ENCODE measurements at regions not wholly inside any gene's neighbourhood (a gene's known extent, or its start where the extent isn't known, plus 50 kb on each side); places are given as distances from the start of the nearest gene placed in this dataset.

- DNase-seq (ENCODE audit: low spot score), result no peak
- Histone ChIP-seq H3K36me3 (ENCODE audit: low read depth) (no peaks in the 10 kb centered on the region), H3K27me3 (ENCODE audit: insufficient read depth, poor library complexity, severe bottlenecking) (no peaks in the 10 kb centered on the region), H3K9me3 (ENCODE audit: severe bottlenecking) (no peaks in the 10 kb centered on the region), H3K4me3 (ENCODE audit: severe bottlenecking) (no peak overlapping the region), H3K4me1 (ENCODE audit: insufficient read depth, poor library complexity, severe bottlenecking) (no peaks in the 10 kb centered on the region), H3K27ac (ENCODE audit: poor library complexity, severe bottlenecking) (no peak overlapping the region)
- no peak for ATAC-seq (ENCODE audit: low read depth)
- TF ChIP-seq CTCF (IDR thresholded peaks at IDR 0.05; ENCODE audit: poor library complexity, severe bottlenecking), result no peak
These were observed 281.5 kb downstream of the GADD45G start for GRCh38 chr9:89886281-89886700.

GRCh38 chr9:89887286-89887685 is 282.5 kb downstream of the GADD45G start:
- no peak for ATAC-seq (ENCODE audit: low read depth)
- Histone ChIP-seq H3K36me3 (ENCODE audit: low read depth) (no peaks in the 10 kb centered on the region), H3K27ac (ENCODE audit: poor library complexity, severe bottlenecking) (no peak overlapping the region), H3K27me3 (ENCODE audit: insufficient read depth, poor library complexity, severe bottlenecking) (no peaks in the 10 kb centered on the region), H3K4me3 (ENCODE audit: severe bottlenecking) (no peak overlapping the region), H3K4me1 (ENCODE audit: insufficient read depth, poor library complexity, severe bottlenecking) (no peaks in the 10 kb centered on the region), H3K9me3 (ENCODE audit: severe bottlenecking) (no peaks in the 10 kb centered on the region)
- DNase-seq (ENCODE audit: low spot score), result peak; percentile 9
- TF ChIP-seq CTCF (IDR thresholded peaks at IDR 0.05; ENCODE audit: poor library complexity, severe bottlenecking), result no peak

GRCh38 chr9:89888233-89888632 is 283.4 kb downstream of the GADD45G start:
- Histone ChIP-seq H3K27me3 (ENCODE audit: insufficient read depth, poor library complexity, severe bottlenecking) (no peaks in the 10 kb centered on the region), H3K9me3 (ENCODE audit: severe bottlenecking) (no peaks in the 10 kb centered on the region), H3K27ac (ENCODE audit: poor library complexity, severe bottlenecking) (no peak overlapping the region), H3K4me3 (ENCODE audit: severe bottlenecking) (no peak overlapping the region), H3K4me1 (ENCODE audit: insufficient read depth, poor library complexity, severe bottlenecking) (no peaks in the 10 kb centered on the region), H3K36me3 (ENCODE audit: low read depth) (no peaks in the 10 kb centered on the region)
- TF ChIP-seq CTCF (IDR thresholded peaks at IDR 0.05; ENCODE audit: poor library complexity, severe bottlenecking), result no peak
- DNase-seq (ENCODE audit: low spot score) (peak; percentile 4), ATAC-seq (ENCODE audit: low read depth) (no peak)

- Histone ChIP-seq H3K9me3 (ENCODE audit: severe bottlenecking) (no peaks in the 10 kb centered on the region), H3K27me3 (ENCODE audit: insufficient read depth, poor library complexity, severe bottlenecking) (no peaks in the 10 kb centered on the region), H3K4me3 (ENCODE audit: severe bottlenecking) (no peak overlapping the region), H3K36me3 (ENCODE audit: low read depth) (no peaks in the 10 kb centered on the region), H3K4me1 (ENCODE audit: insufficient read depth, poor library complexity, severe bottlenecking) (no peaks in the 10 kb centered on the region), H3K27ac (ENCODE audit: poor library complexity, severe bottlenecking) (no peak overlapping the region)
- no peak for ATAC-seq (ENCODE audit: low read depth)
- DNase-seq (ENCODE audit: low spot score), result peak; percentile 5
- no peak for TF ChIP-seq CTCF (IDR thresholded peaks at IDR 0.05; ENCODE audit: poor library complexity, severe bottlenecking)
These were observed 283.9 kb downstream of the GADD45G start for GRCh38 chr9:89888677-89889076.

GRCh38 chr9:89889865-89890264 is 285.1 kb downstream of the GADD45G start:
- Histone ChIP-seq H3K27me3 (ENCODE audit: insufficient read depth, poor library complexity, severe bottlenecking) (no peaks in the 10 kb centered on the region), H3K27ac (ENCODE audit: poor library complexity, severe bottlenecking) (no peak overlapping the region), H3K36me3 (ENCODE audit: low read depth) (no peaks in the 10 kb centered on the region), H3K4me3 (ENCODE audit: severe bottlenecking) (no peak overlapping the region), H3K4me1 (ENCODE audit: insufficient read depth, poor library complexity, severe bottlenecking) (no peaks in the 10 kb centered on the region), H3K9me3 (ENCODE audit: severe bottlenecking) (no peaks in the 10 kb centered on the region)
- no peak for TF ChIP-seq CTCF (IDR thresholded peaks at IDR 0.05; ENCODE audit: poor library complexity, severe bottlenecking)
- DNase-seq (ENCODE audit: low spot score) (peak; percentile 7), ATAC-seq (ENCODE audit: low read depth) (no peak)
